IMR-90 (cell line): ENCODE measurements at regions not wholly inside any gene's neighbourhood (a gene's known extent, or its start where the extent isn't known, plus 50 kb on each side); places are given as distances from the start of the nearest gene placed in this dataset.

ENCODE experiments used
- ATAC-seq: fragments of 200-7000 bp; cut with Tn5 transposase; 2 replicates; pipeline ENCODE4 v1.9.1; 2020; ENCODE audit warnings: low read depth, mild to moderate bottlenecking, moderate library complexity
- BruUV-seq: library from RNA; stranded (reverse); fragments of 400-500 nt; replicated peaks from 2 replicates; lab custom pipeline; 2021; lab: Mats Ljungman, UMichigan
- CTCF ChIA-PET: fragments of 300-600 bp; formaldehyde crosslinking; extraction: SDS; loops from one replicate; lab custom pipeline; 2021; ENCODE audit warnings: antibody characterized with exemption; lab: Yijun Ruan, JAX
- POLR2A ChIA-PET: fragments of 300-600 bp; sonication (Branson Sonifier 250); formaldehyde crosslinking; loops from one replicate; lab custom pipeline; 2022; ENCODE audit warnings: antibody characterized with exemption; ENCODE audit not compliant: unreplicated experiment; lab: Charles Lee
- DNase-seq: peaks from one replicate; pipeline ENCODE4 v3.0.0; 2013
- H2AFZ ChIP-seq: replicated peaks from 2 replicates; pipeline ENCODE3; 2013; ENCODE audit warnings: low read length, mild to moderate bottlenecking; ENCODE audit not compliant: poor library complexity
- H2AK5ac ChIP-seq: 2 replicates; pipeline ENCODE4 v1.6.1; 2013; ENCODE audit warnings: low read depth, low read length, inconsistent platforms
- H2AK9ac ChIP-seq: replicated peaks from 2 replicates; pipeline ENCODE3; 2013; ENCODE audit warnings: mild to moderate bottlenecking, low read depth, low read length, moderate library complexity; ENCODE audit not compliant: poor library complexity
- H2BK120ac ChIP-seq: 2 replicates; pipeline ENCODE4 v1.6.1; 2013; ENCODE audit warnings: low read depth, low read length, inconsistent platforms
- H2BK15ac ChIP-seq: 3 replicates; pipeline ENCODE4 v1.6.1; 2013; ENCODE audit warnings: low read depth, low read length, inconsistent platforms
- H2BK20ac ChIP-seq: 2 replicates; pipeline ENCODE4 v1.6.1; 2013; ENCODE audit warnings: low read depth, mild to moderate bottlenecking, inconsistent platforms, low read length, moderate library complexity
- H2BK5ac ChIP-seq: 2 replicates; pipeline ENCODE4 v1.6.1; 2013; ENCODE audit warnings: mild to moderate bottlenecking, low read depth, low read length, inconsistent platforms; ENCODE audit not compliant: poor library complexity, severe bottlenecking
- H3K14ac ChIP-seq: replicated peaks from 2 replicates; pipeline ENCODE4 v1.6.1; 2013; ENCODE audit warnings: low read depth, low read length, inconsistent platforms
- H3K18ac ChIP-seq: 2 replicates; pipeline ENCODE4 v1.6.1; 2013; ENCODE audit warnings: low read depth, low read length, control low read depth
- H3K23ac ChIP-seq: 2 replicates; pipeline ENCODE4 v1.6.1; 2013; ENCODE audit warnings: low read depth, low read length, inconsistent platforms
- H3K27ac ChIP-seq: 2 replicates; pipeline ENCODE4 v1.5.1; 2013; ENCODE audit warnings: mild to moderate bottlenecking, control low read depth, low read length; ENCODE audit not compliant: insufficient read depth
- H3K27me3 ChIP-seq: 2 replicates; pipeline ENCODE4 v1.6.1; 2013; ENCODE audit warnings: low read length; ENCODE audit not compliant: control insufficient read depth, insufficient read depth
- H3K36me3 ChIP-seq: 2 replicates; pipeline ENCODE4 v1.6.1; 2013; ENCODE audit warnings: low read length, mixed read lengths; ENCODE audit not compliant: control insufficient read depth, insufficient read depth
- H3K4ac ChIP-seq: 2 replicates; pipeline ENCODE4 v1.6.1; 2013; ENCODE audit warnings: low read depth, low read length, inconsistent platforms
- H3K4me1 ChIP-seq: 2 replicates; pipeline ENCODE4 v1.6.1; 2013; ENCODE audit warnings: low read length, mixed read lengths; ENCODE audit not compliant: control insufficient read depth, insufficient read depth
- H3K4me2 ChIP-seq: 2 replicates; pipeline ENCODE4 v1.6.1; 2013; ENCODE audit warnings: low read depth, mild to moderate bottlenecking, control low read depth, low read length, moderate library complexity
- H3K4me3 ChIP-seq: 2 replicates; pipeline ENCODE4 v1.5.1; 2013; ENCODE audit warnings: low read depth, mild to moderate bottlenecking, control low read depth, low read length, moderate library complexity; ENCODE audit not compliant: insufficient read depth
- H3K56ac ChIP-seq: 2 replicates; pipeline ENCODE4 v1.6.1; 2013; ENCODE audit warnings: low read length, inconsistent platforms; ENCODE audit not compliant: insufficient read depth; ENCODE audit errors: extremely low read depth
- H3K79me1 ChIP-seq, 2 experiments: 2 replicates each; pipeline ENCODE4 v1.6.1; 2013; ENCODE audit warnings: low read length in 2 of 2, inconsistent platforms in 1 of 2, low read depth in 1 of 2
- H3K9ac ChIP-seq: 2 replicates; pipeline ENCODE4 v1.6.1; 2013; ENCODE audit warnings: low read depth, low read length, control low read depth
- H3K9me1 ChIP-seq: 2 replicates; pipeline ENCODE4 v1.6.1; 2013; ENCODE audit warnings: low read length, inconsistent platforms; ENCODE audit not compliant: insufficient read depth
- H3K9me3 ChIP-seq: 2 replicates; pipeline ENCODE4 v1.6.1; 2013; ENCODE audit warnings: low read length; ENCODE audit not compliant: control insufficient read depth, insufficient read depth
- H4K20me1 ChIP-seq: 2 replicates; pipeline ENCODE4 v1.6.1; 2013; ENCODE audit warnings: low read length, inconsistent platforms; ENCODE audit not compliant: insufficient read depth
- H4K5ac ChIP-seq: 2 replicates; pipeline ENCODE4 v1.6.1; 2013; ENCODE audit warnings: mild to moderate bottlenecking, low read depth, low read length, control low read depth
- H4K8ac ChIP-seq, 2 experiments: 2 replicates each; pipeline ENCODE4 v1.6.1; 2013; ENCODE audit warnings: low read depth in 2 of 2, low read length in 2 of 2, control low read depth in 1 of 2, inconsistent platforms in 1 of 2
- H4K91ac ChIP-seq: 2 replicates; pipeline ENCODE4 v1.6.1; 2013; ENCODE audit warnings: low read depth, low read length, inconsistent platforms; ENCODE audit not compliant: insufficient read depth
- BHLHE40 ChIP-seq: fragments of 150-350 bp; IDR thresholded peaks from 2 replicates; pipeline ENCODE4 v1.6.1; 2016; ENCODE audit warnings: mild to moderate bottlenecking, low read depth, low read length
- CHD1 ChIP-seq: IDR thresholded peaks from 2 replicates; pipeline ENCODE4 v1.6.1; 2012; ENCODE audit warnings: low read depth, low read length, improper control_type of control experiment
- MAFK ChIP-seq: IDR thresholded peaks from 2 replicates; pipeline ENCODE4 v1.6.1; 2012; ENCODE audit warnings: low read depth, low read length, improper control_type of control experiment
- NFE2L2 ChIP-seq: fragments of 150-350 bp; IDR thresholded peaks from 2 replicates; pipeline ENCODE4 v1.6.1; 2016; ENCODE audit warnings: low read depth, mild to moderate bottlenecking, low read length
- POLR2A ChIP-seq: IDR thresholded peaks from 2 replicates; pipeline ENCODE4 v1.6.1; 2012; ENCODE audit warnings: mild to moderate bottlenecking, low read depth, low read length
- RFX5 ChIP-seq: IDR thresholded peaks from 2 replicates; pipeline ENCODE4 v1.8.0; 2012; ENCODE audit warnings: low read depth, mild to moderate bottlenecking, low read length, moderate library complexity
- SMC3 ChIP-seq: fragments of 150-350 bp; IDR thresholded peaks from 2 replicates; pipeline ENCODE4 v1.6.1; 2016; ENCODE audit warnings: low read depth, mild to moderate bottlenecking, antibody characterized with exemption, low read length, moderate library complexity
- WGBS, 2 experiments: methylation state at CpG; one replicate each; pipeline versions ENCODE4 v1.1.5 to v1.1.7; 2013; ENCODE audit warnings: missing lambda C conversion rate in 2 of 2; ENCODE audit not compliant: insufficient read length in 1 of 2; ENCODE audit errors: extremely low coverage in 2 of 2; 5-methylcytosine and 5-hydroxymethylcytosine counted together
- dilution Hi-C: fragments of 300-500 bp; cut with HindIII; formaldehyde crosslinking; loops from one replicate; pipeline ENCODE4 v1.14.3; 2018; ENCODE audit warnings: low sequenced_read_pairs; ENCODE audit not compliant: unreplicated experiment
- in situ Hi-C: fragments of 300-500 bp; cut with MboI; formaldehyde crosslinking; loops from 3 replicates; pipeline ENCODE4 v1.14.3; 2019; ENCODE audit warnings: low sequenced_read_pairs, inconsistent platforms, mixed read lengths
- intact Hi-C: fragments of 100-400 bp; cut with micrococcal nuclease; formaldehyde crosslinking; loops from 2 replicates; pipeline ENCODE4 v1.10.0; 2022
- TF ChIP-seq, protein P1 (sequence below): fragments of 150-350 bp; IDR thresholded peaks from 2 replicates; pipeline ENCODE4 v1.6.1; 2016; ENCODE audit warnings: low read depth, mild to moderate bottlenecking, low read length, moderate library complexity, borderline replicate concordance
- TF ChIP-seq, protein P2 (sequence below): conservative IDR thresholded peaks from 2 replicates; pipeline ENCODE4 v1.5.1; 2012; ENCODE audit warnings: mild to moderate bottlenecking, low read depth, low read length, improper control_type of control experiment

DNA sequence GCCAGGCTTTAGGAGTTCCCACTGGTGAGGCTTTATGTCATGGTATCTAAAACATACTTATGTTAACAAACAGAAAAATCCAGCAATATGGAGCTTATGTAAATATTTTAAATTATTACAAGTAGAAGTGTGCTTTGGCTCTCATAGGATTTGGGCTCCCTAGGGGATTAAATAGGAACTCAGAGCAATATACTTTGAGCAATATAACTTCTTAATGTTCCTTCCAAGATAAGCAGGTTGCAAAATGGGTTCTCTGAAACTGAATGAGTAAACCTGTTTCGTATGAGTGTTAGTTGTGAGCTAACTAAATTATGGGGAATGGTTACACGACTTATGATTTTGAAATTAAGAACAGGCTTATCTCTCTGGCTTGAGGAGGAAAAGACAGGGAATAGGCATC, 366.1 kb upstream of the ZNF385D start:
- Histone ChIP-seq H2BK20ac (no peak overlapping the region), H3K18ac (no peak overlapping the region), H3K56ac (no peak overlapping the region), H2AK9ac (no peak overlapping the region), H2BK120ac (no peak overlapping the region), H3K4ac (no peak overlapping the region), H3K9me1 (no peaks in the 10 kb centered on the region), H2AFZ (no peak overlapping the region), H3K23ac (no peak overlapping the region), H3K27ac (no peak overlapping the region), H4K20me1 (no peaks in the 10 kb centered on the region), H2BK5ac (no peak overlapping the region), H3K9me3 (no peaks in the 10 kb centered on the region), H4K91ac (no peak overlapping the region), H4K5ac (no peak overlapping the region), H3K27me3 (no peaks in the 10 kb centered on the region), H3K4me3 (no peak overlapping the region), H3K9ac (no peak overlapping the region), H3K4me2 (no peak overlapping the region), H3K4me1 (no peaks in the 10 kb centered on the region), H2BK15ac (no peak overlapping the region), H2AK5ac (no peak overlapping the region), H3K79me1 (no peaks in the 10 kb centered on the region), H3K36me3 (no peaks in the 10 kb centered on the region), H4K8ac (no peak overlapping the region), H3K14ac (no peak overlapping the region)
- WGBS, 2 experiments = 83% methylated on average over 1 of the region's 2 CpGs; no CpG with 5 or more reads in 1 of the 2 experiments
- ATAC-seq (no peak), DNase-seq (no peak)
- intact Hi-C loops (loop anchor here (1.0 to 10.0 kb wide), 6 partner anchors 220 to 1890 kb away; no protein-coding TSS in a partner anchor), dilution Hi-C loops (no loop called here), in situ Hi-C loops (loop anchor here (25.0 kb wide), 2 partner anchors 1605 to 1780 kb away; no protein-coding TSS in a partner anchor)
- TF ChIP-seq MAFK = no peak
- TF ChIP-seq POLR2A = no peak
- TF ChIP-seq NFE2L2 = no peak
- TF ChIP-seq, protein P1, sequence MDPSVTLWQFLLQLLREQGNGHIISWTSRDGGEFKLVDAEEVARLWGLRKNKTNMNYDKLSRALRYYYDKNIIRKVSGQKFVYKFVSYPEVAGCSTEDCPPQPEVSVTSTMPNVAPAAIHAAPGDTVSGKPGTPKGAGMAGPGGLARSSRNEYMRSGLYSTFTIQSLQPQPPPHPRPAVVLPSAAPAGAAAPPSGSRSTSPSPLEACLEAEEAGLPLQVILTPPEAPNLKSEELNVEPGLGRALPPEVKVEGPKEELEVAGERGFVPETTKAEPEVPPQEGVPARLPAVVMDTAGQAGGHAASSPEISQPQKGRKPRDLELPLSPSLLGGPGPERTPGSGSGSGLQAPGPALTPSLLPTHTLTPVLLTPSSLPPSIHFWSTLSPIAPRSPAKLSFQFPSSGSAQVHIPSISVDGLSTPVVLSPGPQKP = no peak
- TF ChIP-seq CHD1 = no peak
- no peak for TF ChIP-seq SMC3
- no peak for TF ChIP-seq RFX5
- no peak for TF ChIP-seq BHLHE40
- TF ChIP-seq, protein P2, sequence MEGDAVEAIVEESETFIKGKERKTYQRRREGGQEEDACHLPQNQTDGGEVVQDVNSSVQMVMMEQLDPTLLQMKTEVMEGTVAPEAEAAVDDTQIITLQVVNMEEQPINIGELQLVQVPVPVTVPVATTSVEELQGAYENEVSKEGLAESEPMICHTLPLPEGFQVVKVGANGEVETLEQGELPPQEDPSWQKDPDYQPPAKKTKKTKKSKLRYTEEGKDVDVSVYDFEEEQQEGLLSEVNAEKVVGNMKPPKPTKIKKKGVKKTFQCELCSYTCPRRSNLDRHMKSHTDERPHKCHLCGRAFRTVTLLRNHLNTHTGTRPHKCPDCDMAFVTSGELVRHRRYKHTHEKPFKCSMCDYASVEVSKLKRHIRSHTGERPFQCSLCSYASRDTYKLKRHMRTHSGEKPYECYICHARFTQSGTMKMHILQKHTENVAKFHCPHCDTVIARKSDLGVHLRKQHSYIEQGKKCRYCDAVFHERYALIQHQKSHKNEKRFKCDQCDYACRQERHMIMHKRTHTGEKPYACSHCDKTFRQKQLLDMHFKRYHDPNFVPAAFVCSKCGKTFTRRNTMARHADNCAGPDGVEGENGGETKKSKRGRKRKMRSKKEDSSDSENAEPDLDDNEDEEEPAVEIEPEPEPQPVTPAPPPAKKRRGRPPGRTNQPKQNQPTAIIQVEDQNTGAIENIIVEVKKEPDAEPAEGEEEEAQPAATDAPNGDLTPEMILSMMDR = no peak
- no TSS peak for BruUV-seq
- ChIA-PET CTCF (interaction anchor here (0.7 kb wide), 1 partner anchor 1744 kb away, joined by 4 read pairs; no protein-coding TSS in a partner anchor), POLR2A (no interaction called here)
